ENCODE measurements at regions not wholly inside any gene's neighbourhood (a gene's known extent, or its start where the extent isn't known, plus 50 kb on each side); places are given as distances from the start of the nearest gene placed in this dataset.

GRCh38 chr13:50098693-50099092 lies 83.4 kb downstream of the KCNRG start:
- Mint-ChIP-seq H3K4me3 (no peak overlapping the region), H3K27me3 (ENCODE audit: low read depth in 2 of 2) (no peaks in the 10 kb centered on the region), H3K36me3 (peaks cover 14% of the 10 kb centered on the region), H3K4me1 (peaks cover 17% of the 10 kb centered on the region in 2 donors), H3K9me3 (peaks cover 2 to 10% of the 10 kb centered on the region in 2 donors), H3K27ac (peak overlapping the region in 1 of 2 donors; percentile 10)
- DNase-seq (no peak), ATAC-seq (no peak)
- no peaks in the 10 kb centered on the region for H3K27me3 ChIP-seq (ENCODE audit: control insufficient read depth, insufficient read depth, low read length)
- no peak for TF ChIP-seq CTCF (IDR thresholded peaks at IDR 0.05)
- no CpG with 5 or more reads among the region's 1 CpG for WGBS (ENCODE audit: insufficient coverage)
- H3K9me3 ChIP-seq (ENCODE audit: control insufficient read depth, insufficient read depth, low read length) = no peaks in the 10 kb centered on the region
- no peaks in the 10 kb centered on the region for H3K36me3 ChIP-seq (ENCODE audit: control insufficient read depth, insufficient read depth, low read length)
- peaks cover 4% of the 10 kb centered on the region for H3K4me1 ChIP-seq (ENCODE audit: control insufficient read depth, insufficient read depth, low read length)
- intact Hi-C loops (cut with micrococcal nuclease) = no loop called here
- no peak overlapping the region for H3K27ac ChIP-seq (ENCODE audit: low read length)
- no peak overlapping the region for H3K4me3 ChIP-seq (ENCODE audit: low read length)

DNA sequence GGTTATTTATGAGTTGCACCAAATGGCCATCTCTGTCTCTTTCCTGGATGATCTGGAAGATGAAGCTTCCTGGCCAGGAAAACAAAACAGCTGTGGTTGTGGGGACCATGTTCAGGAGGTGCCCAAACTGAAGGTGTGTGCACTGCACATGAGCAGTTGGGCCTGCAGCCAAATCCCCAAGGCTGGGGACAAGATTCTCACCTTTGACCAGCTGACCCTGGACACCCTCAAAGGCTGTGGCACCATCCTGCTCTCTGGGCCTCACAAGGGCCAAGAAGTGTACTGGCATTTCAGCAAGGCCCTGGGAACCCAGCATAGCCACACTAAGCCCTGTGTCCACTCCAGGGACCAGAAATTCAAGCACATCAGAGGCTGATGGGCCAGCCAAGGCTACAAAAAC lies 84.2 kb downstream of the KCNRG start:
- Histone ChIP-seq H3K4me1 (ENCODE audit: control insufficient read depth, insufficient read depth, low read length) (peaks cover 4% of the 10 kb centered on the region), H3K9me3 (ENCODE audit: control insufficient read depth, insufficient read depth, low read length) (no peaks in the 10 kb centered on the region), H3K36me3 (ENCODE audit: control insufficient read depth, insufficient read depth, low read length) (no peaks in the 10 kb centered on the region), H3K27me3 (ENCODE audit: control insufficient read depth, insufficient read depth, low read length) (no peaks in the 10 kb centered on the region), H3K27ac (ENCODE audit: low read length) (no peak overlapping the region), H3K4me3 (ENCODE audit: low read length) (no peak overlapping the region)
- no peak for TF ChIP-seq CTCF (IDR thresholded peaks at IDR 0.05)
- Mint-ChIP-seq H3K27ac (no peak overlapping the region), H3K9me3 (peaks cover 2 to 10% of the 10 kb centered on the region in 2 donors), H3K4me3 (no peak overlapping the region), H3K36me3 (peaks cover 14% of the 10 kb centered on the region), H3K4me1 (peaks cover 17 to 22% of the 10 kb centered on the region in 2 donors), H3K27me3 (ENCODE audit: low read depth in 2 of 2) (no peaks in the 10 kb centered on the region)
- ATAC-seq = no peak
- intact Hi-C loops (cut with micrococcal nuclease) = no loop called here
- no peak for DNase-seq

DNA sequence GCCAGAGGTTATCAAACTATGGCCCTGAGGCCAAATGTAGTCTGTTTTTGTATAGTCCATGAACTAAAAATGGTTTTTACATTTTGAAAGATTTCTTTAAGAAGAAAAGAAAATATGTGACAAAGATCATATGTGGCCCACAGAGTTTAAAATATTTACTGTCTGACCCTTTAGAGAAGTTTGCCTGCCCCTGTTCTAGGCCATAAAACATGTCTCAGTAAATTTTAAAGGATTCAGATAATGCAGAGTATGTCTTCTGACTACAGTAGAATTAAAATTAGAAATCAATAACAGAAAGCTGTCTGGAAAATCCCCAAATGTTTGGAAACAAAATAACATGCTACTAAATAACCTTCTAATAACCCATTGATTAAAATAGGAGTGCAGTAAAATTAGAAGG lies 86.3 kb downstream of the KCNRG start:
- Histone ChIP-seq H3K4me1 (ENCODE audit: control insufficient read depth, insufficient read depth, low read length) (peaks cover 4% of the 10 kb centered on the region), H3K4me3 (ENCODE audit: low read length) (no peak overlapping the region), H3K36me3 (ENCODE audit: control insufficient read depth, insufficient read depth, low read length) (no peaks in the 10 kb centered on the region), H3K27me3 (ENCODE audit: control insufficient read depth, insufficient read depth, low read length) (no peaks in the 10 kb centered on the region), H3K9me3 (ENCODE audit: control insufficient read depth, insufficient read depth, low read length) (no peaks in the 10 kb centered on the region), H3K27ac (ENCODE audit: low read length) (no peak overlapping the region)
- Mint-ChIP-seq H3K27ac (no peak overlapping the region), H3K4me1 (peaks cover 26 to 33% of the 10 kb centered on the region in 2 donors), H3K9me3 (peaks cover 2 to 10% of the 10 kb centered on the region in 2 donors), H3K4me3 (no peak overlapping the region), H3K27me3 (ENCODE audit: low read depth in 2 of 2) (no peaks in the 10 kb centered on the region), H3K36me3 (peaks cover 14% of the 10 kb centered on the region)
- ATAC-seq = no peak
- intact Hi-C loops (cut with micrococcal nuclease) = no loop called here
- TF ChIP-seq CTCF (IDR thresholded peaks at IDR 0.05) = no peak
- no peak for DNase-seq

DNA sequence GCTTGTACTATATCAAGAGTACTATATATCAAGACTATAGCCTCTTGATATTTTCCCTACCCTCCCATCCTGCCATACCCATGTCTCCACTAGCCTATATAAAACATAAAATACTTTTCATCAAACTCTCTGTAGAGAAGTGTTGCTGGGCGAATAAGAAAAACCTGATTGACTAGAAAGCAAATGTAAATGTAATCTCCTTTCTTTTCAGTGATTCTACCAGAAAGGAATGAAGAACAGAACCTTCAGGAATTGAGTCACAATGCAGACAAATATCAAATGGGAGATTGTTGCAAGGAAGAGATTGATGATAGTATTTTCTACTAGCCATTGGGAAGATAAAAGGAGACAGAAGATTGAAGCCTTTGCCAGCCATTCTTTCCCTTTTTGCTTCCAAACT lies 89.2 kb downstream of the KCNRG start:
- intact Hi-C loops (cut with micrococcal nuclease) = no loop called here
- no peaks in the 10 kb centered on the region for H3K9me3 ChIP-seq (ENCODE audit: control insufficient read depth, insufficient read depth, low read length)
- H3K4me3 Mint-ChIP-seq = no peak overlapping the region
- no peak overlapping the region for H3K27ac ChIP-seq (ENCODE audit: low read length)
- H3K36me3 Mint-ChIP-seq = no peaks in the 10 kb centered on the region
- H3K27me3 Mint-ChIP-seq (ENCODE audit: low read depth in 2 of 2) = no peaks in the 10 kb centered on the region
- ATAC-seq = no peak
- H3K4me1 Mint-ChIP-seq = peaks cover 25 to 35% of the 10 kb centered on the region in 2 donors
- DNase-seq = no peak
- H3K36me3 ChIP-seq (ENCODE audit: control insufficient read depth, insufficient read depth, low read length) = no peaks in the 10 kb centered on the region
- H3K4me1 ChIP-seq (ENCODE audit: control insufficient read depth, insufficient read depth, low read length) = peaks cover 3% of the 10 kb centered on the region
- no peaks in the 10 kb centered on the region for H3K27me3 ChIP-seq (ENCODE audit: control insufficient read depth, insufficient read depth, low read length)
- no peak overlapping the region for H3K4me3 ChIP-seq (ENCODE audit: low read length)
- no peak overlapping the region for H3K27ac Mint-ChIP-seq
- TF ChIP-seq CTCF (IDR thresholded peaks at IDR 0.05) = no peak
- no peaks in the 10 kb centered on the region for H3K9me3 Mint-ChIP-seq
- 100% methylated on average over 1 of the region's 1 CpG for WGBS (ENCODE audit: insufficient coverage)
